HepG2 (cell line): ENCODE measurements at regions not wholly inside any gene's neighbourhood (a gene's known extent, or its start where the extent isn't known, plus 50 kb on each side); places are given as distances from the start of the nearest gene placed in this dataset.

Experiments
- ATF7-NPFF ChIP-seq: sonication (generic); formaldehyde crosslinking; IDR thresholded peaks from 2 replicates; pipeline ENCODE4 v1.8.1; 2023; ENCODE audit warnings: mild to moderate bottlenecking, low read depth, missing genetic modification reagents, moderate library complexity
- BRD4 ChIP-seq: sonication (generic); formaldehyde crosslinking; IDR thresholded peaks from 2 replicates; pipeline ENCODE4 v1.4.0; 2020; ENCODE audit warnings: missing genetic modification reagents
- ELF4 ChIP-seq: sonication (generic); formaldehyde crosslinking; IDR thresholded peaks from 2 replicates; pipeline ENCODE4 v1.5.0; 2020; ENCODE audit warnings: missing genetic modification reagents, mild to moderate bottlenecking, moderate library complexity, borderline replicate concordance
- GLMP ChIP-seq: sonication (generic); formaldehyde crosslinking; IDR thresholded peaks from 2 replicates; pipeline ENCODE4 v1.9.0; 2021; ENCODE audit warnings: missing genetic modification reagents, mild to moderate bottlenecking, borderline replicate concordance
- IKZF5 ChIP-seq: IDR thresholded peaks from 2 replicates; pipeline ENCODE4 v1.6.1; 2018; ENCODE audit warnings: missing genetic modification reagents, mild to moderate bottlenecking, missing compliant biosample characterization
- MAFK ChIP-seq, 2 experiments: IDR thresholded peaks in 1 of 2; conservative IDR thresholded peaks in 1 of 2; 2 replicates each; pipeline ENCODE4 v1.6.1; 2011; ENCODE audit warnings: improper control_type of control experiment in 2 of 2, low read length in 2 of 2
- NR3C1 ChIP-seq: sonication (generic); formaldehyde crosslinking; IDR thresholded peaks from 2 replicates; pipeline ENCODE4 v1.4.0; 2020; ENCODE audit warnings: missing genetic modification reagents
- SNAPC2 ChIP-seq: sonication (generic); formaldehyde crosslinking; IDR thresholded peaks from 2 replicates; pipeline ENCODE4 v1.8.1; 2022; ENCODE audit warnings: mild to moderate bottlenecking, missing genetic modification reagents
- SSRP1 ChIP-seq: IDR thresholded peaks from 2 replicates; pipeline ENCODE4 v1.6.1; 2016; ENCODE audit warnings: control low read depth
- ZBTB44 ChIP-seq: sonication (generic); formaldehyde crosslinking; IDR thresholded peaks from 2 replicates; pipeline ENCODE4 v1.4.0; 2020; ENCODE audit warnings: missing genetic modification reagents
- ZNF138 ChIP-seq: sonication (generic); formaldehyde crosslinking; IDR thresholded peaks from 2 replicates; pipeline ENCODE4 v1.5.0; 2020; ENCODE audit warnings: mild to moderate bottlenecking, low read depth, missing genetic modification reagents
- ZNF205 ChIP-seq: IDR thresholded peaks from 2 replicates; pipeline ENCODE4 v1.6.1; 2018; ENCODE audit warnings: missing biosample characterization, missing genetic modification reagents
- ZNF446 ChIP-seq: sonication (generic); formaldehyde crosslinking; IDR thresholded peaks from 2 replicates; pipeline ENCODE4 v1.5.0; 2020; ENCODE audit warnings: mild to moderate bottlenecking, missing genetic modification reagents
- ZNF512 ChIP-seq: sonication (generic); formaldehyde crosslinking; IDR thresholded peaks from 2 replicates; pipeline ENCODE4 v1.4.0; 2020; ENCODE audit warnings: mild to moderate bottlenecking, missing genetic modification reagents
- ZNF513 ChIP-seq: sonication (generic); formaldehyde crosslinking; conservative IDR thresholded peaks from 2 replicates; pipeline ENCODE4 v1.5.0; 2020; ENCODE audit warnings: missing genetic modification reagents
- ZNF572 ChIP-seq: sonication (generic); formaldehyde crosslinking; IDR thresholded peaks from 2 replicates; pipeline ENCODE4 v1.5.1; 2020; ENCODE audit warnings: mild to moderate bottlenecking, missing genetic modification reagents
- ZNF761 ChIP-seq: sonication (generic); formaldehyde crosslinking; conservative IDR thresholded peaks from 2 replicates; pipeline ENCODE4 v1.4.0; 2020; ENCODE audit warnings: mild to moderate bottlenecking, missing genetic modification reagents
- ZSCAN5A ChIP-seq: sonication (generic); formaldehyde crosslinking; IDR thresholded peaks from 2 replicates; pipeline ENCODE4 v1.8.0; 2022; ENCODE audit warnings: mild to moderate bottlenecking, missing genetic modification reagents, borderline replicate concordance

GRCh38 chr15:67945951-67946700, 106.3 kb upstream of the RNU6-1 start (continued):
- TF ChIP-seq SNAPC2 (no peak), ZNF205 (CRISPR knock-in tag) (peak; percentile 16; the same call in 1 of the 2 replicates), MAFK (conservative IDR thresholded peaks at IDR 0.05 in 1 of 2, IDR thresholded peaks at IDR 0.05 in 1 of 2; ENCODE audit: low read length in 2 of 2) (no peak), GLMP (no peak), IKZF5 (CRISPR knock-in tag) (peak; percentile 44; the same call in 1 of the 2 replicates), SSRP1 (CRISPR knock-in tag) (no peak; the same call in none of the 2 replicates), ZNF138 (CRISPR knock-in tag) (no peak), ATF7-NPFF (0 out of 2 replicates have a peak, but pooled peaks have one; percentile 7), ZSCAN5A (CRISPR knock-in tag) (peak; percentile 11; the same call in 1 of the 2 replicates), ZNF513 (CRISPR knock-in tag) (no peak), BRD4 (CRISPR knock-in tag) (peak; percentile 40; the same call in 1 of the 2 replicates), NR3C1 (no peak), ZNF572 (no peak), ELF4 (CRISPR knock-in tag) (no peak), ZBTB44 (CRISPR knock-in tag) (0 out of 2 replicates have a peak, but pooled peaks have one; percentile 19), ZNF512 (CRISPR knock-in tag) (no peak), ZNF446 (no peak), ZNF761 (CRISPR knock-in tag) (no peak)
